ENCODE measurements at regions not wholly inside any gene's neighbourhood (a gene's known extent, or its start where the extent isn't known, plus 50 kb on each side); places are given as distances from the start of the nearest gene placed in this dataset.
"Not testable (repeated sequence)": the region's sequence is repeated elsewhere in the genome, so short reads cannot be mapped to it uniquely, and the experiment has no call there.

DNA sequence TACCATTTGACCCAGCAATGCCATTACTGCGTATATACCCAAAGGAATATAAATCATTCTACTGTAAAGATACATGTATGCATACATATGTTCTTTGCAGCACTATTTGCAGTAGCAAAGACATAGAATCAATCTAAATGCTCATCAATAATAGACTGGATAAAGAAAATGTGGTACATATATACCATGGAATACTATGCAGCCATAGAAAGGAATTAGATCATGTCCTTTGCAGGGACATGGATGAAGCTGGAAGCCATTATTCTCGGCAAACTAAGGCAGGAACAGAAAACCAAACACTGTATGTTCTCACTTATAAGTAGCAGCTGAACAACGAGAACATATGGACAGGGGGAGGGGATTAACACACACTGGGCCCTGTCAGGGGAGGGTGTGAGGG, 54.8 kb upstream of the ZNF30 start:
- peak; percentile 24 to 54 for DNase-seq

DNA sequence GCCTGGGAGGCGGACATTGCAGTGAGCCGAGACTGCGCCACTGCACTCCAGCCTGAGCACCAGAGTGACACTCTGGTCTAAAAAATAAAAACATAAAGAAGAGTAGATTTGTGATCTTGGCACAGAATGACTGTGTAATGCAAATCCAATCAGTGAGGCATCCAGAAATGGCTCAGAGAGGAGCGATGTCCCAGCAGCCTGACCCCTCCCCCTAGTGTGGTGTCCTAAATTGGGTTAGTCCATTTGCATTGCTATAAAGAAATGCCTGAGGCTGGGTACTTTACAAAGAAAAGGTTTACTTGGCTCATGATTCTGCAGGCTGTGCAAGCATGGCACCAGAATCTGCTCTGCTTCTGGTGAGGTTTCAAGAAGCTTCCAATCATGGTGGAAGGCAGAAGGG, 59.1 kb upstream of the ZNF30 start:
- no peak for DNase-seq

- not testable (repeated sequence) for DNase-seq
Observed at GRCh38 chr19:34865225-34865624, 61.5 kb upstream of the ZNF30 start.

DNA sequence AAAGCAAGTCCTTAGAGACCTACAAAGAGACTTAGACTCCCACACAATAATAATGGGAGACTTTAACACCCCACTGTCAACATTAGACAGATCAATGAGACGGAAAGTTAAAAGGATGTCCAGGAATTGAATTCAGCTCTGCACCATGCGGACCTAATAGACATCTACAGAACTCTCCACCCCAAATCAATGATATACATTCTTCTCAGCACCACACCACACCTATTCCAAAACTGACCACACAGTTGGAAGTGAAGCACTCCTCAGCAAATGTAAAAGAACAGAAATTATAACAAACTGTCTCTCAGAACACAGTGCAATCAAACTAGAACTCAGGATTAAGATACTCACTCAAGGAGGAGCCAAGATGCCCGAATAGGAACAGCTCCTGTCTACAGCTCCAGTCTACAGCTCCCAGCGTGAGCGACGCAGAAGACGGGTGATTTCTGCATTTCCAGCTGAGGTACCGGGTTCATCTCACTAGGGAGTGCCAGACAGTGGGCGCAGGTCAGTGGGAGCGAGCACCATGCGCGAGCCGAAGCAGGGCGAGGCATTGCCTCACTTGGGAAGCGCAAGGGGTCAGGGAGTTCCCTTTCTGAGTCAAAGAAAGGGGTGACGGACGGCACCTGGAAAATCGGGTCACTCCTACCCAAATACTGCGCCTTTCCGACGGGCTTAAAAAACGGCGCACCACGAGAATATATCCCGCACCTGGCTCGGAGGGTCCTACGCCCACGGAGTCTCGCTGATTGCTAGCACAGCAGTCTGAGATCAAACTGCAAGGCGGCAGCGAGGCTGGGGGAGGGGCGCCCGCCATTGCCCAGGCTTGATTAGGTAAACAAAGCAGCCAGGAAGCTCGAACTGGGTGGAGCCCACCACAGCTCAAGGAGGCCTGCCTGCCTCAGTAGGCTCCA, 66.6 kb upstream of the ZNF30 start:
- DNase-seq, result not testable (repeated sequence)

DNA sequence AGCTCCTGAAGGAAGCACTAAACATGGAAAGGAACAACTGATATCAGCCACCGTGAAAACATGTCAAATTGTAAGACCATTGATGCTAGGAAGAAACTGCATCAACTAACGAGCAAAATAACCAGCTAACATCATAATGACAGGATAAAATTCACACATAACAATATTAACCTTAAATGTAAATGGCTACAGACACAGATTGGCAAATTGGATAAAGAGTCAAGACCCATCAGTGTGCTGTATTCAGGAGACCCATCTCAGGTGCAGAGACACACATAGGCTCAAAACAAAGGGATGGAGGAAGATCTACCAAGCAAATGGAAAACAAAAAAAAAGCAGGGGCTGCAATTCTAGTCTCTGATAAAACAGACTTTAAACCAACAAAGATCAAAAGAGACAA, 67.4 kb upstream of the ZNF30 start:
- DNase-seq, result not testable (repeated sequence)

GRCh38 chr19:34856052-34856451, 70.7 kb upstream of the ZNF30 start:
- no peak for DNase-seq

- no peak for DNase-seq
Observed at GRCh38 chr19:34853369-34853768, 73.3 kb upstream of the ZNF30 start.

GRCh38 chr19:34852669-34853068, 74.0 kb upstream of the ZNF30 start:
- DNase-seq, result no peak

GRCh38 chr19:34851277-34851804, 75.4 kb upstream of the ZNF30 start:
- DNase-seq, result peak in 1 of 2 experiments; percentile 6

DNA sequence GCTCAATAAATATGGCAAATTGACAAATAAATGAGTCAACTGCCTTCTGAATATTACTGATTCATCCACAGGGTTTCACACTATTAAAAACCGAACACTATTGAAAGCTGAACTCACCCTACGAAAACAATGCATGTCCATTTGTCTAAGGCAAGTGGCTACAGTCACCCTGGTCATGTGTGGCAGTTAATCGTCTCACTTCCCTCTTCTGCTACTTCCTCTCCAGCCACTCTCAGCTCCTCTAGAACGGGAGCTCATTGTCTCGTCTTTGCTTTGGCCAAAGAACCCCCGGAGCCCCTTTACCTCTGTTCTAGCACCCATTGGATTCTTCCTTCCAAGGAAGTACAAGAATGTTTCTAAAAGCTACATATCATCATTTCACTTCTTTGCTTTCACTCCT, 74.4 kb upstream of the ZNF599 start:
- no peak for DNase-seq

- DNase-seq, result no peak
Observed at GRCh38 chr19:34844277-34844676, 71.3 kb upstream of the ZNF599 start.

- DNase-seq, result no peak
Observed at GRCh38 chr19:34841780-34842179, 68.8 kb upstream of the ZNF599 start.

- DNase-seq, result no peak
Observed at GRCh38 chr19:34838753-34839431, 65.9 kb upstream of the ZNF599 start.

GRCh38 chr19:34838248-34838647, 65.2 kb upstream of the ZNF599 start:
- DNase-seq, result no peak

- no peak for DNase-seq
Observed at GRCh38 chr19:34837262-34837661, 64.2 kb upstream of the ZNF599 start.

DNA sequence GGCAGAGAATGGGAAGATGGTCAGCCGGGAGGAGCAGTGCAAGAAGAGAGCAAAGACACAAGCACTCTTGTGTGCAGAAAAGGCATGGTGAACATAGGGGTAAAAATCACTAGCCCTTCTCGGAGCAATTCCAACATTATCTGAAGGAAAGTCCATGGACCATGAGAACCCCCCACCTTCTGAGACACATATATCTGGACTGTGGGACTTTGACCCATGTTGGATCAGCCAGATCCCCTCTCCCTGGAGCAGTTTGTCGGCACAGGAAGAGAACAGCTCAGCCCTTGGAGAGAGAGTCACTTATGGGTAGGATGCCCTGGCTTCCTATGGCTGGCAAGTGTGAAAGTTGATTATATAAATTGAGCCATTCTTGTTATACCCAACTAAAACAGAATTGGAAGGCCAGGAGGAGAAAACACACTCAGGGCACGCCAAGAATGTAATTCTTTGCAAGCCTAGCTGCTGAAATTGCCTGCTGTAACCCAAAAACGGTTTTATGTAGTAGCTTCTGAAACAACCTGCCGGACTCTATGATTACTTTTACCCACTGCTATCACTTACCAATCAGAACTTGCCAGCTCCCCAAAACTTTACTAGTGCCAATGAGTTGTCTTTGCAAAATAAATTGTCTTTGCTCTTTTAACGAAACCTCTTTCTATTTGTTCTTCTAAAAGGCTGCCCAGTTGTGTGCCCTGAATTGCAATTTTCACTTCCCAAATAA, 62.8 kb upstream of the ZNF599 start:
- DNase-seq, result no peak

DNA sequence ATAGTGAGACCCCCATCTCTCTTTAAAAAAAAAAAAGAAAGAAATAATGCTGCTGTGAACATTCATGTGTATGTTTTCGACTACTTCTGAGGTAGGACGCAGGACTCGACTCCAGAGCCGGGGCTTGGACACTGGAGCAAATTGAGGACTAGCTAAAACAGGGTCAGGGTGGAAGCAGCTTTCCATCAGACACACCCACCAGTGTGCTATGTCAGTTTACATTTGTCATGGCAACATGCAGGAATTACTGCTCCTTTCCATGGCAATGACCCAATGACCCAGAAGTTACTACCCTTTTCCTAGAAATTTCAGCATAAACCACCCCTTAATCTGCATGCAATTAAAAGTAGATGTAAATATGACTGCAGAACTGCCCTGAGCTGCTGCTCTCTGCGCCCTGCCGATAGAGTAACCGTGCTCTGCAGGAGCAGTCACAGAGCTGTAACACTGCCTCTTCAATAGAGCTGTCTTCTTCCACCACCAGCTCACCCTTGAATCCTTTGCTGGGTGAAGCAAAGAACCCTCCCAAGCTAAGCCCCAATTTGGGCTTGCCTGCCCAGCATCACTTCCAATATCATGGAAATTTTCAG, 61.6 kb upstream of the ZNF599 start:
- no peak for DNase-seq

- DNase-seq, result no peak
Observed at GRCh38 chr19:34832581-34833112, 59.6 kb upstream of the ZNF599 start.

DNA sequence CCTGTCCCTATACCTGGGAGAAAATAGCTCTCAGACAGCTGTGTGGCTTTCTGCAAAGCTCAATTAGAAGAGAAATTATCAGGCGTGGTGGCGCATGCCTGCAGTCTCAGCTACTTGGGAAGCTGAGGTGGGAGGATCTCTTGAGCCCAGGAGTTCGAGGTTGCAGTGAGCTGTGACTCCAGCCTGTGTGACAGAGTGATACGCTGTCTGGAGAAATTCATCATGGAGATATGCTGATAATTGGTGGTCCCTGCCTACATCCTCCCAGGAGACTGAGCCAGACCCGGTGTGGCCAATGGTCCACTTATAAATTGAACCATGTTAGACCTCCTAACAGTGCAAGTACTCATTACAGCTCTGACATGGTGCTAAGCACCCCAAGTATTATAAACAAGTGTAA, 58.7 kb upstream of the ZNF599 start:
- DNase-seq, result no peak

- DNase-seq, result no peak
Observed at GRCh38 chr19:34828156-34828555, 55.1 kb upstream of the ZNF599 start.

DNA sequence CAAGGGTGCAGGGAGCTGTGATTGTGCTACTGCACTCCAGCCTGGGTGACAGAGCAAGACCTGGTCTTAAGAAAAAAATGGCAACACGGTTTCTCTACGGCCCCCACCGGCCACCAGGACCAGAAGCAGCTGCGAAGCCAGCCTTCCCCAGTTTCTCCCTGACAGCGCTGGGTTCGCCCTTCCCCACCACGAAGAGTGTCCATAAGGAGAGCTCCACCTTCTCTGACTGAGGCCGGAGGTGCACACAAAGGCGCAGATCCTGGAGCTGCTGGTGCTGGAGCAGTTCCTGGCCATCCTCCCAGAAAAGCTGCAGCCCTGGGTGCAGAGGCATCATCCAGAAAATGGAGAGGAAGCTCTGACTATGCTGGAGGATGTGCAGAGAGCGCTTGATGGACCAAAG, 52.2 kb upstream of the ZNF599 start:
- DNase-seq, result no peak

DNA sequence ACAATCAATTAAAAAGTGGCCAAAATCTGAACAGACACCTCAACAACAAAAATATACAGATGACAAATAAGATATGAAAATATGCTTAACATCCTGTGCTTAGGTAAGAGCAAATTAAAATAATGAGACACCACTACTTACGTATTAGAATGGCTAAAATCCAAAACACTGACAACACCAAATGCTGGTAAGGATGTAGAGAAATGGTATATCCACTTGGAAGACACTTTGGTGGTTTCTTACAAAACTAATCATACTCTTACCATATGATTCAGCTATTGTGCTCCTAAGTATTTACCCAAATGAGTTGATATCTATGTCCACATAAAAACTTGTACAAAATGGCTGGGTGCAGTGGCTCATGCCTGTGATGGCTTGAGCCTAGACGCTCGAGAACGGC, 51.7 kb upstream of the ZNF599 start:
- DNase-seq, result no peak

All from NCI-H524 (cell line).